SK-N-SH treated with all-trans-retinoic acid at 6 μM for 48 hours (cell line): ENCODE measurements at regions not wholly inside any gene's neighbourhood (a gene's known extent, or its start where the extent isn't known, plus 50 kb on each side); places are given as distances from the start of the nearest gene placed in this dataset.
"Not testable (repeated sequence)": the region's sequence is repeated elsewhere in the genome, so short reads cannot be mapped to it uniquely, and the experiment has no call there.

Experiments
- ATAC-seq: fragments of 200-7000 bp; cut with Tn5 transposase; 3 replicates; pipeline ENCODE4 v1.9.1; 2020; ENCODE audit warnings: mild to moderate bottlenecking, moderate library complexity
- ARNTL ChIP-seq: fragments of 450-650 bp; formaldehyde crosslinking; IDR thresholded peaks from 2 replicates; pipeline ENCODE4 v1.5.0; 2020; ENCODE audit warnings: low read depth, mild to moderate bottlenecking, moderate library complexity, borderline replicate concordance
- BACH2 ChIP-seq: fragments of 250-450 bp; sonication (Bioruptor Pico); IDR thresholded peaks from 2 replicates; pipeline ENCODE4 v1.9.0; 2021; ENCODE audit warnings: mild to moderate bottlenecking, borderline replicate concordance
- ISL1 ChIP-seq: fragments of 250-450 bp; sonication (Bioruptor Pico); IDR thresholded peaks from 2 replicates; pipeline ENCODE4 v2.1.2; 2022; ENCODE audit warnings: mild to moderate bottlenecking, moderate library complexity
- OSR1 ChIP-seq: fragments of 250-450 bp; sonication (Bioruptor Pico); IDR thresholded peaks from 2 replicates; pipeline ENCODE4 v1.8.0; 2022; ENCODE audit warnings: moderate library complexity, mild to moderate bottlenecking, inconsistent platforms
- SNAI2 ChIP-seq: fragments of 250-450 bp; sonication (Bioruptor Pico); IDR thresholded peaks from 2 replicates; pipeline ENCODE4 v1.5.0; 2020; ENCODE audit warnings: mild to moderate bottlenecking, moderate library complexity
- ZFP3 ChIP-seq: fragments of 250-450 bp; sonication (Bioruptor Pico); IDR thresholded peaks from 2 replicates; pipeline ENCODE4 v1.5.0; 2020; ENCODE audit warnings: mild to moderate bottlenecking, moderate library complexity
- ZFP30 ChIP-seq: fragments of 450-650 bp; formaldehyde crosslinking; IDR thresholded peaks from 2 replicates; pipeline ENCODE4 v1.5.0; 2022; ENCODE audit warnings: mild to moderate bottlenecking, moderate library complexity
- TF ChIP-seq, protein P1 (sequence below): fragments of 250-450 bp; sonication (Bioruptor Pico); IDR thresholded peaks from 2 replicates; pipeline ENCODE4 v1.8.0; 2020; ENCODE audit warnings: mild to moderate bottlenecking, moderate library complexity, borderline replicate concordance
- TF ChIP-seq, protein P2 (sequence below): fragments of 250-450 bp; sonication (Bioruptor Pico); IDR thresholded peaks from 2 replicates; pipeline ENCODE4 v1.8.0; 2021; ENCODE audit warnings: low read depth, mild to moderate bottlenecking, moderate library complexity, borderline replicate concordance
- TF ChIP-seq, protein P3 (sequence below): fragments of 250-450 bp; sonication (Bioruptor Pico); IDR thresholded peaks from 2 replicates; pipeline ENCODE4 v1.5.1; 2020; ENCODE audit warnings: low read depth, mild to moderate bottlenecking, moderate library complexity

DNA sequence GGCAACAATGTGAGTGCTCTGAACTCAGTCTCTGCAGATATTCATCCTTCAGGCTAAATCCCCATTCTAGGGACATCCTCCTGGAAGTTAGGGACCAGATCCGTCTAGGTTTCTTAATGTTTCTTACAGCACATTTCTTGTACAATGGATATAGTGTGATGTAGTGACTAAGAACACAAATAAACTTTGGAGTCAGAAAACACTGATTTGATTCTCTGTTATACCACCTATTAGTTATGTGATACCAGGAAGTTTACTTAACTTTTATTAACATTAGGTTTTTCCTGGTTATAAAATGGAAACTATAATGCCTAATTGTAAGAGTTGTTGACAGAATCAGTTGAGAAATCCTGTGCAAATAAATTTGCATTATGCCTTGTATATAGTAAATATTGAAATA lies 57.6 kb upstream of the KCNQ5 start:
- TF ChIP-seq, protein P1, sequence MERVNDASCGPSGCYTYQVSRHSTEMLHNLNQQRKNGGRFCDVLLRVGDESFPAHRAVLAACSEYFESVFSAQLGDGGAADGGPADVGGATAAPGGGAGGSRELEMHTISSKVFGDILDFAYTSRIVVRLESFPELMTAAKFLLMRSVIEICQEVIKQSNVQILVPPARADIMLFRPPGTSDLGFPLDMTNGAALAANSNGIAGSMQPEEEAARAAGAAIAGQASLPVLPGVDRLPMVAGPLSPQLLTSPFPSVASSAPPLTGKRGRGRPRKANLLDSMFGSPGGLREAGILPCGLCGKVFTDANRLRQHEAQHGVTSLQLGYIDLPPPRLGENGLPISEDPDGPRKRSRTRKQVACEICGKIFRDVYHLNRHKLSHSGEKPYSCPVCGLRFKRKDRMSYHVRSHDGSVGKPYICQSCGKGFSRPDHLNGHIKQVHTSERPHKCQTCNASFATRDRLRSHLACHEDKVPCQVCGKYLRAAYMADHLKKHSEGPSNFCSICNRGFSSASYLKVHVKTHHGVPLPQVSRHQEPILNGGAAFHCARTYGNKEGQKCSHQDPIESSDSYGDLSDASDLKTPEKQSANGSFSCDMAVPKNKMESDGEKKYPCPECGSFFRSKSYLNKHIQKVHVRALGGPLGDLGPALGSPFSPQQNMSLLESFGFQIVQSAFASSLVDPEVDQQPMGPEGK (CRISPR knock-in tag): no peak
- TF ChIP-seq ARNTL (CRISPR knock-in tag) (no peak), ISL1 (CRISPR knock-in tag) (no peak), OSR1 (CRISPR knock-in tag) (no peak), ZFP3 (CRISPR knock-in tag) (no peak), BACH2 (CRISPR knock-in tag) (no peak), SNAI2 (CRISPR knock-in tag) (no peak), ZFP30 (CRISPR knock-in tag) (no peak)
- TF ChIP-seq, protein P2, sequence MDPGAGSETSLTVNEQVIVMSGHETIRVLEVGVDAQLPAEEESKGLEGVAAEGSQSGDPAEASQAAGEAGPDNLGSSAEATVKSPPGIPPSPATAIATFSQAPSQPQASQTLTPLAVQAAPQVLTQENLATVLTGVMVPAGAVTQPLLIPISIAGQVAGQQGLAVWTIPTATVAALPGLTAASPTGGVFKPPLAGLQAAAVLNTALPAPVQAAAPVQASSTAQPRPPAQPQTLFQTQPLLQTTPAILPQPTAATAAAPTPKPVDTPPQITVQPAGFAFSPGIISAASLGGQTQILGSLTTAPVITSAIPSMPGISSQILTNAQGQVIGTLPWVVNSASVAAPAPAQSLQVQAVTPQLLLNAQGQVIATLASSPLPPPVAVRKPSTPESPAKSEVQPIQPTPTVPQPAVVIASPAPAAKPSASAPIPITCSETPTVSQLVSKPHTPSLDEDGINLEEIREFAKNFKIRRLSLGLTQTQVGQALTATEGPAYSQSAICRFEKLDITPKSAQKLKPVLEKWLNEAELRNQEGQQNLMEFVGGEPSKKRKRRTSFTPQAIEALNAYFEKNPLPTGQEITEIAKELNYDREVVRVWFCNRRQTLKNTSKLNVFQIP (CRISPR knock-in tag): no peak
- TF ChIP-seq, protein P3, sequence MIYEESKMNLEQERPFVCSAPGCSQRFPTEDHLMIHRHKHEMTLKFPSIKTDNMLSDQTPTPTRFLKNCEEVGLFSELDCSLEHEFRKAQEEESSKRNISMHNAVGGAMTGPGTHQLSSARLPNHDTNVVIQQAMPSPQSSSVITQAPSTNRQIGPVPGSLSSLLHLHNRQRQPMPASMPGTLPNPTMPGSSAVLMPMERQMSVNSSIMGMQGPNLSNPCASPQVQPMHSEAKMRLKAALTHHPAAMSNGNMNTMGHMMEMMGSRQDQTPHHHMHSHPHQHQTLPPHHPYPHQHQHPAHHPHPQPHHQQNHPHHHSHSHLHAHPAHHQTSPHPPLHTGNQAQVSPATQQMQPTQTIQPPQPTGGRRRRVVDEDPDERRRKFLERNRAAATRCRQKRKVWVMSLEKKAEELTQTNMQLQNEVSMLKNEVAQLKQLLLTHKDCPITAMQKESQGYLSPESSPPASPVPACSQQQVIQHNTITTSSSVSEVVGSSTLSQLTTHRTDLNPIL (CRISPR knock-in tag): no peak

DNA sequence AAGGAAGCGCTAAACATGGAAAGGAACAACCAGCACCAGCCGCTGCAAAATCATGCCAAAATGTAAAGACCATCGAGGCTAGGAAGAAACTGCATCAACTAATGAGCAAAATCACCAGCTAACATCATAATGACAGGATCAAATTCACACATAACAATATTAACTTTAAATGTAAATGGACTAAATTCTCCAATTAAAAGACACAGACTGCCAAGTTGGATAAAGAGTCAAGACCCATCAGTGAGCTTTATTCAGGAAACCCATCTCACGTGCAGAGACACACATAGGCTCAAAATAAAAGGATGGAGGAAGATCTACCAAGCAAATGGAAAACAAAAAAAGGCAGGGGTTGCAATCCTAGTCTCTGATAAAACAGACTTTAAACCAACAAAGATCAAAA lies 49.9 kb upstream of the KCNQ5 start:
- ATAC-seq: not testable (repeated sequence)

More for the DNA sequence above, 57.6 kb upstream of the KCNQ5 start:
- ATAC-seq: no peak
